Left lung (tissue), 4 donors: ENCODE measurements at regions not wholly inside any gene's neighbourhood (a gene's known extent, or its start where the extent isn't known, plus 50 kb on each side); places are given as distances from the start of the nearest gene placed in this dataset.
"Not testable (repeated sequence)": the region's sequence is repeated elsewhere in the genome, so short reads cannot be mapped to it uniquely, and the experiment has no call there.

Experiments
- ATAC-seq: fragments of 200-7000 bp; cut with Tn5 transposase; one replicate; pipeline ENCODE4 v1.9.1; 2020; ENCODE audit warnings: moderate library complexity
- DNase-seq, 4 donors: peaks; one replicate each; pipeline ENCODE4 v3.0.0-alpha.2; 2013 to 2020
- H3K27ac ChIP-seq, 2 donors: fragments of 200-600 bp; sonication (generic) in 1 of 2; one replicate each; pipeline versions ENCODE4 v1.5.0 to v1.8.0; 2020 to 2021
- H3K27me3 ChIP-seq, 2 donors: fragments of 200-600 bp; sonication (generic) in 1 of 2; one replicate each; pipeline versions ENCODE4 v1.5.0 to v1.8.0; 2020 to 2021
- H3K36me3 ChIP-seq, 2 donors: fragments of 200-600 bp; sonication (generic) in 1 of 2; one replicate each; pipeline versions ENCODE4 v1.5.0 to v1.8.0; 2020 to 2021
- H3K4me1 ChIP-seq, 2 donors: fragments of 200-600 bp; one replicate each; pipeline ENCODE4 v1.8.0; 2021
- H3K4me3 ChIP-seq, 2 donors: fragments of 200-600 bp; sonication (generic) in 1 of 2; one replicate each; pipeline versions ENCODE4 v1.5.0 to v1.8.0; 2020 to 2021; ENCODE audit warnings: mild to moderate bottlenecking in 1 of 2
- H3K9me3 ChIP-seq, 2 donors: fragments of 200-600 bp; sonication (generic) in 1 of 2; one replicate each; pipeline versions ENCODE4 v1.5.0 to v1.8.0; 2020 to 2021
- CTCF ChIP-seq, 2 donors: fragments of 200-600 bp; sonication (generic) in 1 of 2; IDR thresholded peaks; one replicate each; pipeline versions ENCODE4 v1.5.0 to v1.8.0; 2021; ENCODE audit warnings: antibody characterized with exemption in 2 of 2
- intact Hi-C, 2 donors: fragments of 100-400 bp; cut with DNase I; formaldehyde crosslinking; loops; one replicate each; pipeline versions ENCODE4 v1.11.2 to v1.14.2; 2022
- donor health status: DM: no; HTN: yes; CAD: no.
- donor health status: DM: no; HTN: no; CAD: no.

- no peaks in the 10 kb centered on the region for H3K9me3 ChIP-seq
- no peak overlapping the region for H3K27ac ChIP-seq
- no peak for TF ChIP-seq CTCF (IDR thresholded peaks at IDR 0.05)
- H3K4me1 ChIP-seq = no peaks in the 10 kb centered on the region
- H3K4me3 ChIP-seq = no peak overlapping the region
- intact Hi-C loops = no loop called here
- H3K36me3 ChIP-seq = no peaks in the 10 kb centered on the region
- no peaks in the 10 kb centered on the region for H3K27me3 ChIP-seq
- no peak for DNase-seq
- ATAC-seq = no peak
Measured at GRCh38 chr18:3348176-3348575, 86.2 kb downstream of the MYL12B start.

- H3K27me3 ChIP-seq, DNase-seq, H3K27ac ChIP-seq, ATAC-seq, H3K9me3 ChIP-seq, H3K4me1 ChIP-seq, H3K36me3 ChIP-seq, intact Hi-C loops, H3K4me3 ChIP-seq: not testable (repeated sequence)
Measured at GRCh38 chr18:3349046-3349841, 87.3 kb downstream of the MYL12B start.

- no peak overlapping the region for H3K4me3 ChIP-seq
- intact Hi-C loops = no loop called here
- H3K4me1 ChIP-seq = no peaks in the 10 kb centered on the region
- H3K27ac ChIP-seq = no peak overlapping the region
- H3K9me3 ChIP-seq = no peaks in the 10 kb centered on the region
- ATAC-seq = no peak
- no peak for TF ChIP-seq CTCF (IDR thresholded peaks at IDR 0.05)
- no peak for DNase-seq
- no peaks in the 10 kb centered on the region for H3K27me3 ChIP-seq
- H3K36me3 ChIP-seq = no peaks in the 10 kb centered on the region
Measured at GRCh38 chr18:3350021-3350420, 88.1 kb downstream of the MYL12B start.

GRCh38 chr18:3350566-3351527 is 88.9 kb downstream of the MYL12B start:
- intact Hi-C loops = no loop called here
- Histone ChIP-seq H3K36me3 (no peaks in the 10 kb centered on the region), H3K27ac (no peak overlapping the region), H3K4me1 (no peaks in the 10 kb centered on the region), H3K4me3 (no peak overlapping the region), H3K9me3 (no peaks in the 10 kb centered on the region), H3K27me3 (no peaks in the 10 kb centered on the region)
- no peak for DNase-seq
- no peak for TF ChIP-seq CTCF (IDR thresholded peaks at IDR 0.05)
- no peak for ATAC-seq

GRCh38 chr18:3354506-3354905 is 92.6 kb downstream of the MYL12B start:
- H3K36me3 ChIP-seq = no peaks in the 10 kb centered on the region
- ATAC-seq (no peak), DNase-seq (no peak)
- no peaks in the 10 kb centered on the region for H3K27me3 ChIP-seq
- H3K4me1 ChIP-seq = no peaks in the 10 kb centered on the region
- TF ChIP-seq CTCF (IDR thresholded peaks at IDR 0.05) = no peak
- H3K27ac ChIP-seq = no peak overlapping the region
- no peak overlapping the region for H3K4me3 ChIP-seq
- intact Hi-C loops = no loop called here
- no peaks in the 10 kb centered on the region for H3K9me3 ChIP-seq
